Activated naive CD4-positive, alpha-beta T cell (primary cell): ENCODE measurements at regions not wholly inside any gene's neighbourhood (a gene's known extent, or its start where the extent isn't known, plus 50 kb on each side); places are given as distances from the start of the nearest gene placed in this dataset.
A peak's percentile ranks its signal among the peaks of the same experiment; 100 is the strongest.
"Not testable (repeated sequence)": the region's sequence is repeated elsewhere in the genome, so short reads cannot be mapped to it uniquely, and the experiment has no call there.

Experiments
- DNase-seq, 4 experiments: peaks; one replicate each; lab custom pipeline; 2025; lab: John Stamatoyannopoulos, UW

GRCh38 chr10:114872519-114873087, 51.0 kb downstream of the FHIP2A start:
- DNase-seq, result no peak

DNA sequence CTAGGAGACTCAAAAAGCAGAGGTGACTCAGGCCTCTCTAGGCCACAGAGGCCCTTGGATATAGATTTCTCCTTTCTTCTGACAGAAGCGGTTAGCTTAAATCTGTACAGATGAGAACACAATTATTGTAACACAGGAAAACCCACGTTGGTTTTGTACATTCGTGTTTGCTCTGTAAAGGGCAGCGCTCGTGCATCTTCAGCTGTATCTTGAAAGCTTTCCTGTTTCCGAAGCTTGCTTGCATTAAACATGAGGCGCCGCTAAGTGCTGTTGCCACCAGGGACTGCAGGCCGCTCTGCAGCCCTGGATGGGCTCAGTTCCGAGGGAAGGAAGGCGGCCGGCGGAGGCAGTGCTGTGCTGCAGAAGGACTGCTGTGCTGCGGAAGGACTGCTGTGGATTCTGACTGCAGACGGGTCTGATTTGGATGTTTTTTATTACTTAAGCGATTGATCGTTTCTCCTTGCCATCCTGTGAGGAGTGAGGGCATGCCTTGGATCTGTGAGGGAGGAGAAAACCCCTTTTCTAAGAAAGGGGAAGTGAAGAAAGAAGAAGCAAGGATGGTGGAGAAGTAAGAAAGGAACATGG, 53.3 kb downstream of the FHIP2A start:
- DNase-seq, result no peak

GRCh38 chr10:114875590-114876081, 54.1 kb downstream of the FHIP2A start:
- DNase-seq, result not testable (repeated sequence)

DNA sequence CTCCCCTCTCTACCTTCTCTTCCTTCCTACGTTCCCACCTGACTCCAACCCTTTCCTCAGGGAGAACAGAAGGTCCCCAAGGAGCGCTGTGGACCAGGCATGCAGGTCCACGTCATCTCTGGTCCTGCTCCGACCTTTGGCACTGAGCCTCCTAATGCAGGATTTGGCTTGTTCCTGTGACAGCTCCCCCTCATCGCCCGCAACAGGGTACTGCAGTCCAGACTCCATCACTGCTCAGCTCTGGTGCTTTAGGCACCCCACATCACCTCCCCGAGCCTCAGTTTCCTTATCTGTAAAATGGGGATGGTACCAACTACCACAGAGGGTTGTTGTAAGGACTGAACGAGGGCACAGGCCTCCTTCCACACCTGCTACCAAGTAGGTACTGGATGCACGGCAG, 54.6 kb downstream of the FHIP2A start:
- no peak for DNase-seq

GRCh38 chr10:114876602-114877300, 55.2 kb downstream of the FHIP2A start:
- no peak for DNase-seq

DNA sequence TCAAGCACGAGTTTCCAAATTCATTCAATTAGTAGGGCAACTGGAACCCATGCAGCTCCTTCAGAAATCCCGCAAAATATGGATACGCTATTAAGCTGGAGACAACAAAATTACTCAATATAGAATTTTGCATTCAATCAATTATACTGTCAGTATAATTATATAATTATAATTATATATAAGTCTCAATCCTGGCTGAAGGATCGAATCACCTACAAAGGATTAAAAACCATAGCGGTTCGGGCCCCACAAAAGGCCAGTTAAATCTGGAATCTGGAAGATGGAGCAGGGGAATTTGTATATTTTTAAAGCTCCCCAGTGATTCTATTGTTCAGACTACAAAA, 55.7 kb downstream of the FHIP2A start:
- DNase-seq, result no peak

DNA sequence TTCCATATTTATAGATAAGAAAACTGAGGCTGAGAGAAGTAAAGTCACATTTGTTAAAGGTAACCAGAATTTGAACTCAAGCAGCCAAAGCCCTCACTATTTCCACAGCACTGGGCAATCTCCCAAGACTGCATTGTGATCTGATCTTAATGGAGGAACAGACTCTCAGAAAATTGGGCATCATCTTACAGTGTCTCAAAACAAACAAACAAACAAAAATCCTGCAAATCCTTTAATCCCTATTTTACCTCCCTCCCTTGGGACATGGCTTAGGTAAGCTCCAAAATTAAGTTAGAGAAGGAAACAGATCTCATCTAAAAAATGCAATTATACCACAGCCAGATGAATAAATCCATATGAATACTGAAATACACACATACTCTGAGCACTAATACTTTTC, 57.5 kb downstream of the FHIP2A start:
- DNase-seq, result no peak

GRCh38 chr10:114879541-114880158, 58.1 kb downstream of the FHIP2A start:
- peak in 1 of 4 experiments; percentile 1 for DNase-seq

- no peak for DNase-seq
Measured at GRCh38 chr10:114881417-114881816, 56.6 kb upstream of the TRUB1 start.

GRCh38 chr10:114881901-114882300, 56.1 kb upstream of the TRUB1 start:
- DNase-seq, result no peak

DNA sequence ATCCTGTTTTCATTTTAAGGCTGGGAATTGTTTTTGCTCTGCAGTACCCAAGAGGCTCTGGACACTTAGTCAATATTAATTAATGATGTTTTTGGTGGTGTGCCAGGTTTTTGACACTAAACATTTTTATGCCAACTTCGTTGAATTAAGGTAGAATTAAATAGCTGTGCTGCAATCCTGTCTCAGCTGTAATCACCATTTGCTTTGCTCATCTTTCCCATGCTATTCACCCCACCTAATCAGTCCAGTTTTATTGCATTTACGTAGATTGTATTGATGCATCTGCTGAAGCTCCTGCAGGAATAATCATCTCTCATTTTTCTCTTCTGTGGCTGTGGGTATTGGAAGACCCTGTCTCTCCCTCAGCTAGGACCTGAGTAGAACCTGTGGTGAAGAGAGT, 52.6 kb upstream of the TRUB1 start:
- DNase-seq, result no peak
